SHP77 treated with DMSO at 0.1 percent for 48 hours (cell line): ENCODE measurements at regions not wholly inside any gene's neighbourhood (a gene's known extent, or its start where the extent isn't known, plus 50 kb on each side); places are given as distances from the start of the nearest gene placed in this dataset.

Experiments
- DNase-seq: peaks from one replicate; lab custom pipeline; 2025; lab: John Stamatoyannopoulos, UW

DNA sequence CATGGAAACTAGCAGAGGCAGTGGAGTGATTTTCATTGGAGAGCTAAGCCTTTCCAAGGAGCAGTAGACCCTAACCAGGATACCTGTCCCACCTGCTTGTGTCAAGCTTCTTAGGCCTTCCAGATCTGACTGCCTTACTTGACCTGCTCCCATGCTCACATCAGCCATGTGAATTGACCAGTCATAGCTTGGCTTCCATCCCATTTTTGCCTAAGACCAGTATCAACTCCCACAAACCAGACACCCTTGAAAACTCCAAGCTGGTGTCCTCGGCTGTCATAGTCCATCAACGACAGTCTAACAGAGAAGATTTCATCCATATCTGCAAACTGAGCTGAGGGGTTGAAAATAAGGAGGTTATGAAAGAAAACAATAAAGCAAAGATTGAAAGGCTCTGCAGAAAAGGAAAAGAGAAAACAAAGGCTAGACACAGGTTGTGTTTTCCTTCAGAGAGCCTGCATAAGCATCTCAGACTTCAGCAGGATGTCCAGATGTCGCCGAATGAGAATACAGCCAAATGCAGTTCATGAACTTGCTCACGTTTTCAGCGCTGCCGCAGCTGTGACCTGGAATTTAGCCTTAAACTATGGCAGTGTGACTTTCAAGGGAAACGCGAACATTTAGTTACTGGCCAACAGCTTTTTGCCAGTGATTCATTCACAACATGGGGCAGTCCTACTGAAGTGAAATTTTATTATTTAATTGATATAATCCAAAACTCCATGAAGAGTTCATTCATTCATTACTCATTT, 868.1 kb upstream of the ID2 start:
- DNase-seq = no peak

DNA sequence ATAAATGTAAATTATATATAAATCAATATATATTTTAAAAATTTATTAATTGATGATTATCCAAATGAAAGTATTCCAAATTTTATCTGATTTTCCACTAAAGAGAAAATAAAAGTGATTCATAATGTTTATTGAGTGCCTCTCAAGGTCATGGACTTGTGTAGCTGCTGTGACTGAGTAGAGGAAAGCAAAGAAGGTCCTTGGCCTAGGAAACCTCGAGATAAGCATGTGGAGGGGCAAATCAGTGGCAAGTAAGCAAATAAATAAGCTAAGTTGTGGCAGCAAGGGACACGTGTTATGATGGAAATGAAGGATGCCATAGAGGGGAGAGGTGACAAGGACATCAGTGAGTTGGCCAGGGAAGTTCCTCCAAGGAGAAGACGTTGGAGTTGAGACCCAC, 866.1 kb upstream of the ID2 start:
- no peak for DNase-seq

DNA sequence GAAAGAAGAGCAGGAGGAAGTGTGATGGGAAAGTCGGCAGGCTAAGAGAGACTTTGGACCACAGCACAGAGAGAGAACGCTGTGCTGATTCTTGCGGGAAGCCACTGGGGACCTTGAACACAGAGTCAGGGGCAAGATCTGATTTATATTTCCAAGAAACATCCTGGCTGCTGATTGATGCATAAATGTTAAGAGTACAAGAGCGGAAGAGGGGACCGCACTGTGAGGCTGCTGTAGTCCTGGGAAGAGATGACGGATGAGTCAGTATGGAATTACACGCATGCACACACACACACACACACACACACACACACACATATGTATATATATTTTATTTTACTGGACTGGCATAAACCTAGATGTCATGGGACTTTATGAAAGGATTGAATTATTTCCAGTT, 865.6 kb upstream of the ID2 start:
- no peak for DNase-seq

DNA sequence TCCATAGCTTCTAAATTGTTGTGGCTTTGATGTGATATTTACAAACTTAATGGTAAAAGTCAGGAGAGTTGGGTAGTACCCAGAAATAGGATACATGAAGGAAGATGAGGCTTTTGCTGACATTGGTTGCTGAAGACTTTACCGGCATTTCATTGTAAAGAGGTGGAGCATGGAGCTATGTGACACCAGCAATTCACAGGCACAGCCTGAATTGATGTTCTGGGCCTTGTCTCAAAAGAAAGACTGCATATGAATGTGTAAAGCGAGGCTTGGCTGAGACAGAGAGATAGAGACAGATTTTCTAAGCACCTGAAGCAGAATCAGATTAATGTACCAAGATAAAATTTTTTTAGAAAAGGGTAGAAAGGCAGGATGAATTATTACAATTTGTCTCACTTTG, 864.9 kb upstream of the ID2 start:
- no peak for DNase-seq

DNA sequence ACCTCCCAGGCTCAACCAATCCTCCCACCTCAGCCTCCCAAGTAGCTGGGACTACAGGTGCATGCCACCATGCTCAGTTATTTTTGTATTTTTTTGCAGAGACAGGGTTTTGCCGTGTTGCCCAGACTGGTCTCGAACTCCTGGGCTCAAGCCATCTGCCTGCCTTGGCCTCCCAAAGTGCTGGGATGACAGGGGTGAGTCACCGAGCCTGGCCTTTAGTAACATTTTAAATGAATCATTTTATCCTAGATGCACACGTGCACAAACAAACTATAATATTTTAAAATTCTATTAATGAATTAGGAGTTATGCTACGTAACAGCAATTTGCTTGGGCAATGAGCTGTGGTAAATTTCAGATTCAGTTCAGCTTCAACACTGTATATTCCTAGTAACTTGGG, 862.5 kb upstream of the ID2 start:
- DNase-seq = no peak

DNA sequence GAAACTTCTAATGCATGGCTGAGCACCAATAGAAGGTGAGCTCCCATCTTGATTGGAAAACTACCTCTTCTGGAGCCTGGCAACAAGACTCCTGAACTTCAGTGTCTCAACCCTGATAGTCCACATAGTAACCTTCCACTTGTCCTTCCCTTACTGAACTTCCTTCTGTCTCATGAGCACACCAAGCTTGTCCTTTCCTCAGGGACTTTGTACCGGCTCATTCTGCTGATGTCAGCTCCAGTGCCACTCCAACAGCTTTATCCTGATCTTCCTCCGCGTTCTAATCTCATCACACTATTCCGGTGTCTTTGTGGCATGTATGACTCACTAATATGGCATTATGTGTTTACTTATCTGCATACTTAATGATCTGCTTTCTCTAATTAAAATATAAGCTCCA, 862.0 kb upstream of the ID2 start:
- DNase-seq = no peak

DNA sequence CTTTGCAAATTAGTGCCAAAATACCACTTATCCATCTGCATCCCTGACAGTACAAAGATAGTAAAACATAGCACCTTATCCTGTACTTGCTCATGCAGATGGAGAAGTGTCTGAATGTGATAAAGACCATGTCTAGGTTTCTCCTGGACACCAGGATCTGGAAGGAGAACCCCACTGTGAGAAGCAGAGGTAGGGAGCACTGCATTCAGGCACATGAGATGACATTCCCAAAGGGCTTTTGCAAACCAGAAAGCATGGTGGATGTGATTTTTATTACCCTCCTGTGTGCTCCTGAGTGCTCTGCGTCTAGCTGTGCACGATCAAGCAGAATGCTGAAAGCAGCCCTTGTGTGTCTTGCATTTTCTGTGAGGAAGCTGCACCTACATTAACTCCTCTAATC, 857.6 kb upstream of the ID2 start:
- DNase-seq = no peak

DNA sequence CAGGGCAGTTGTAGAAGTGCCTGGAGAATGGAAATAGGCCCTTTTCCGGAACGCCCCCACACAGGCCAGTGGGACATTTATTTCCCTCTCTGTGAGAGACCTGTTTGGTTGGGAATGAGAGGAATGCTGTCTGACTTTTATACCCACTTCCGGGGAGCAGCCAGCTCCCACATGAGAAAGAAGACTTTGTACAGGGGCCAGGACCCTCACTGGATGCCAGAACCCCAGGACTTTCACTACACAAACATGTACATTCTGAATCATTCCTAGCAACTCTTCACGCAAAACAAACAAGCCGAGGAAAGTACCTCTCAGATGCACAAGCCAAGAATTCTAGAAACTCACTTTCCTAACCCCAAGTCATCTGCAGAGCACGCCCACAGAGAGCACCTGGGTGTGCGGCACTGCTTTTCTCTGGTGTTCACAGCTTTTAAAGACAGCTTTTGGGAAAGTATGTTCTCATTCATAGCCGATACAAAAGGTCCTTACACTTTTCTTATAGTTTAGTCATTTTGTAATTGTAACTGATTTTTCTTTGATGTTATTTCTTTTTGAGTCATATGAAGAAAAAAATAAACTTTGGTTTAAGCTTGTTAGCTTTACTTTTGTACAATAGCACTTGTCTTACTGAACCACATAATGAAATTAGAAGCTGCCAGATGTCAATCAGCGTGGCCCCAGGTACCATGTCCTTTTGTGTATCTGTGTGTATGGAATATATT, 856.1 kb upstream of the ID2 start:
- DNase-seq = no peak

DNA sequence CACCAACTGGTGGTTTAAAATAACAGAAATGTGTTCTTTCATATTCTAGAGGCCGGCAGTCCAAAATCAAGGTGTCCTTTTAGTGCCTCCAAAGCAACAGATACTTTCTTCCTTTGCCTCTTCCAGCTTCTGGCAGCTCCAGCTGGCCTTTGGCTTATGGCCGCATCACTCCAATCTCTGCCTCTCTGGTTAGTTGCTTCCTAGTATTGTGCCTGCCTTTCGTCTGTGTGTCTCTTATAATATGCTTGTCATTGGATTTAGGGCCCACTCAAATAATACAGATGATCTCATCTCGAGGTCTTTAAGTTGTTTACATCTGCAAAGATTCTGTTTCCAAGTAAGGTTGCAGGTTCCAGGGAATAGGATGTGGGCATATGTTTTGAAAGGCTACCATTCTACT, 855.2 kb upstream of the ID2 start:
- DNase-seq = no peak

DNA sequence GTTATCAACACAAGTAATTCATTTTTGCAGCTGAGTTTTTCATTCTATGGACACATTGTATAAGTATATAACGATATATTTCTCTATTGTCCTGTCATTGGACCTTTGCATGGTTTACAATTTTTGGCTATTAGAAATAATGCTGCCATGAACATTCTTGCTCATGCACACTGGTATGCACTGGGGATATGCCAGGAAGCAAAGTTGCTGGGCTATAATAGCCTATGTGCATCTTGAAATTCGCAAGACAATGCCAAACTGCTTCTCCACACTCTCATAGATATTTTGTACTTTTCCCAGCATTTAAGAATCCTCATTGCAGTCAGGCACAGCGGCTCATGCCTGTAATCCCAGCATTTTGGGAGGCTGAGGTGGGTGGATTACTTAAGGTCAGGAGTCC, 852.6 kb upstream of the ID2 start:
- DNase-seq = no peak

DNA sequence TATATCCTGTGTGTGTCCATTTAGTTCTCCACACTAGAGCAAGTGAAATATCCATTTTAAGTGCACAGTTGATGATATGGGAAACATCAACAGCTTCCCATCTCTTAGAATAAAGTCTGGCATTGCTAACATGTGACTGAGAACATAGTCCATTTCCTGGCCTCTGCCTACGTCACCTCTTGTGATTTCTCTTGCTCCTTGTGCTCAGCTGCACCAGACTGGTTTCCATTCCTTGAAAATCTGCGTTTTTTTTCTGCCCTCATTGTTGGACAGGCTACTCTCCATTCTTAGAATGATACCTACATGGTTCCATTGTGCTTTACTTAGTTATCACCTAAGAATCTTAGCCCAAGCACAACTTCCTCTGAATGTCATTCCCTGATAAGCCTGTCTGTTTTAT, 851.2 kb upstream of the ID2 start:
- no peak for DNase-seq

DNA sequence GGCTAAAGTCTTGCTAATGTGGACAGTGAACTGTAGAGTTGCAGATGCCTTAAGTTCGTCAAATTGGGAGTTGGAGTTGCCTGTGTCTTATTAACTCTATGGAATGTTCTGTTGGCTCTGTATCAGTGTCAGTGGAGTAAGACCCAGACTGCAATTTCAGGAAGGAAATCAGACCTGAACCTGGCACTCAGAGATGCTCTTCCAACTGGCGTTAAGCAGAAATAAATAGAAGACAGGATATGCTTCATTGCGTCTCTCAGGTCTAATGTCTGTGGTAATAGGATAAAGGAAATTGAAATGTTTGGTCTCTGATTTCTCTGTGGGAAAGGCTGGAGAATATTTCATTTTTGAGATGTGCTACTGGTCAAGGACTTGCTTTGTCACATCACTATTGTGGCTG, 846.7 kb upstream of the ID2 start:
- DNase-seq = no peak

DNA sequence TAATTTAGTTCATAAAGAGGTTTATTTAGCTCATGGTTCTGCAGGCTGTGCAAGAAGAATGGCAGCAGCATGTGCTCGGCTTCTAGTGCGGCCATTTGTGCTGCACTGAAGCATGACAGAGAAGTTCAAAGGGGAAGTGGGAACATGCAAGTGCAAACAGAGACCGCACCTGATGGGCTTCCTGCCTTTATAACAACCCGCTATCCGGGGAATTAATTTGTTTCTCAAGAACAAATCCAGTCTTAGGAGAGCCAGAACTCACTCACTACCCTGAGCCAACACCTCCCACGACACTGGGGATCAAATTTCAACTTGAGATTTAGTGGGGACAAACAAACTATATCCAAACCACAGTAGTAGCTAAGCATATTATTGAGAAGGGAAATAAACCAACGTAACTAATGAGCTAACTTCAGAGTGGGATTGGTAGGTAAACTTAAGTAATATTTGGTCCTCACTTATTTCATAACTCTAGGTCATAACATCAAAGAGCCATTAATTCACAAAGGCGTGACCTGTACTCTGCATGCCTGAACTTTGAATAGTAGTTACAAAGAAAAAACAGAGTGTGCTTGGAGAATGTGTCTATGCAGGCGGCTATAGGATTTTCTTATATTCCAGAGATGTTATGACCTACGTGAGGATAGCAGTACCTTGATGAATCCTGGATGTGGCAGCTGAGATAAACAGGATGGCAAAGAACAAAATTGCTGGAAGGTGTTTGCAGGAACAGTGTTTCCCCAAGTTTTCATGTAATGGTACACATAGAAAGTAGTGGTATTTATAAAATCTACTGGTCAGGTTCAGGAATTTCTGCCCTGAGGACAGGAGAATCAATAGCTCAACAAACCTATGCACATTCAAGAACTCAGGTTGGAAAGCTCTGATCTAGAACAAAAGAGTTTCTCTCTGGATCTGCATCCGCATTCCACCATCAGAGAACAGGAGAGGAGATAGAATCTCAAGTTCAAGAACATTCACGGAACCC, 845.9 kb upstream of the ID2 start:
- peak; percentile 81 for DNase-seq

DNA sequence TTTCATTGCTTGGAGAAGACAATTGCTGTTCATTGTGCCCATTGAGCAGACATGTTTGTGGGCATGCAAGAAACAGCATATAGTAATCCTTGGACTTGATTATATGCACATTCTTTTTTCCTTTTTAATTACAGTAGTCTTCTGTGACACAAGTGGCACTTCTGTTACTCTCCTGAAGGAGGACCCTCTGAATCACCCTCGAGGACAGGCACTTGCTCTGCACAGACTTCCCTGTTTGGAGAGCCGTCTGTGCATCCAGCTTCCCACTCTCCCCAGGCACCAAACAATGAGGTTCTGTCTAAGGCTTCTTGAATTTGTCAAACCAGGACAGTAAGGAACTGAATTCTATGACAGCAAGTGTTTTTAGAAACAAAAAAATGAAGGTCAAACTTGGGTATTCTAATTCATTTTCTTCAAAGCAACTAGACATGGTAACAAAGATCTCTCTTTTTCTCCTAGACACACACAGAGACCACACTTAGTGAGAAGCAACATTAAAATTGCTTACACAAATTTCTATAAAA, 844.6 kb upstream of the ID2 start:
- no peak for DNase-seq

DNA sequence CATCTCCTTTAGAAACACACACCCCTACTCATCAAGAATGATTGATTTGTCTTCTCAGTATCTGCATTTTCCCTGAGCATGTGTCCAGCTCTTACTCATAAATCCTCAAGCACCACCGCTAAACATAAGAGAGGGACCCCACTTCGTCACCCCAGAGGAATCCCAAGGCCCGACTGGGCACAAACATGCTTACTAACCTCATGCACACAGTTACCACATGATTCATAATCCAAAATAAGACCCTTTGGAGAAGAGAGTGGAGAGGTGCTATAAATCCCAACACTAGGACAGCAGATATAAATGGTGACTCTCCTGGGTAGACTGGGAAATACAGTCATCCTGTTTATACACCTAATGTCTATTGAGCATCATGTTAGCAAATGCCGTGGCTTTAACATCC, 843.2 kb upstream of the ID2 start:
- DNase-seq = no peak

DNA sequence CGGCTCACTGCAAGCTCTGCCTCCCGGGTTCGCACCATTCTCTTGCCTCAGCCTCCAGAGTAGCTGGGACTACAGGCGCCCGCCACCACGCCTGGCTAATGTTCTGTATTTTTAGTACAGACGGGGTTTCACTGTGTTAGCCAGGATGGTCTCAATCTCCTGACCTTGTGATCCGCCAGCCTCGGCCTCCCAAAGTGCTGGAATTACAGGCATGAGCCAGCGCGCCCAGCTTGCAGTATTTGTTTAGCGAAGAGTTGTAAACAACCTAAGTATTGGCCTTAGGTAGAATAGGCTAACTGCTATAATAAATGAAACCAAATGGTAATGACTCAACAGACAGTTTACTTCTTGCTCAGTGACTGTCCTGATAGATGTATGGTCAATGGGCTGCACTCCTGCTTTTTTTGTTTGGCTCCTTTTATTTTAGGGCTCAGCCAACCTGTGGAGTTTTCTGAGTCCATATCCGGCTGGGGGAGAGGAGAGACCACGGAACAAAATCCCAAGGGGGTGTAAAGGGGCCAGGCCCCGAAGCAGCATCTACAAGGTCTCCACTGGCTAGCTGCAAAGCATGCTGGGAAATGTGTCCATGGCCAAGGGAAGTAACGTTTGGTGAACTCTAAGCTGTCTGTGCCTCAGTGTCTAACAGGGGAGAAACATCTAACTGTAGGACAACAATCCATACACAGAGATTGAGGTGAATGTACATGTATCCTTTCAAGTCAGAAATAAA, 841.0 kb upstream of the ID2 start:
- DNase-seq = no peak

DNA sequence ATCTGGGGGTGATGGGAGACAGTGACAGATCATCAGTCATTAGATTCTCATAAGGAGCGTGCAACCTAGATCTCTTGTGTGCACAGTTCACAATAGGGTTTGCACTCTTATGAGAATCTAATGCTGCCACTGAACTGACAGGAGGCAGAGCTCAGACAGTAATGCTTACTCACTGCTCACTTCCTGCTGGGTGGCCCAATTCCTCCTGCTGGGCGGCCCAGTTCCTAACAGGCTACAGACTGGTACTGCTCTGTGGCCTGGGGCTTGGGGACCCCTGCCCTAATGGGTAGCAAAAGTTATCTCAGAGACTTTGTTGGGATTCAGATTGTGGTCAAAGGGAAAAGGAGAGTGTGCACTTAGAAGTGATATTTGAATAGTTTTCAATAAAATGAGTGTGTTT, 840.1 kb upstream of the ID2 start:
- DNase-seq = no peak

DNA sequence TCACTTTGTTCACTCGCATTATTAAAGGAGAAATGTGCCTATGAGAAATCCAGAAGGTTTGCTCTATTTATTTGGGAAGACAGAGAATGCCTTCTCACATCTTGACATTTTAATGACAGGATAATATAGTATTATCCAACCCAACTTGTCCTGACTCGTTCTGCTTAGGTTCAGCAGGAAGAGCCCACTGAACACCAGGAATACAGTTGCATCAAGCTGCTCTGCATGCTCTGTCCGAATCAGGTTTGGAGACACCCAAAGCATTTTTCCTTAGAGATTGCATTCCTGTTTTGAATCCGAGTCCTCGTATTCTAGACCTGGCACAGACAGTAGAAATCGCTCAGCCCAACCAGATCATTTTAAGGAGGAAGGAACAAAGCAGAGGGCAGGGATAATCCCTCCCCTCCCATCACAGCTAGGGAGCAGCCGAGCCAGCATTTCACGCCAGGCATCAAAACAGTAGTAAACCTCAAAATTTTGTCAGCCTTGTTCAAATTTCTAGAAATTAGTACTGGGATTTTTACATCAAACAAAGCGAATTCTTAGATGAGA, 837.4 kb upstream of the ID2 start:
- DNase-seq = no peak

DNA sequence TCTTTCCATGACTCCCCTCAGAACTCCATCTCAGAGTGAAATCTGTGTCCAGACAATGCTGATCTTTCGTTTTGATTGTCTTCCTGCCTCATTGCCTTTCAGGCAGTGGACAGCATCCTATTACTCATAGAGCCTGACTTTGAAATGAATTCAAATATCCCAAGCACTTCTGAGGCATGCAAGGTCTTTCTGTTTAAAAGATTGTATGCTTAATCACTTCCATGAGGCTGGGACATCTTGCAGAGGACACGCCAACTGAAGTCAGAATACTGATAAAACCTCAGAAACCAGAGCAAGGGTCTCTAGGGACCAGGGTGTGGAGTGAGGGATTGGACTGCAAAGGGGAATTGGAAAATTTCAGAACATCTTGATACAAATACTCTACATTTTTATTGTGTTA, 836.5 kb upstream of the ID2 start:
- no peak for DNase-seq

DNA sequence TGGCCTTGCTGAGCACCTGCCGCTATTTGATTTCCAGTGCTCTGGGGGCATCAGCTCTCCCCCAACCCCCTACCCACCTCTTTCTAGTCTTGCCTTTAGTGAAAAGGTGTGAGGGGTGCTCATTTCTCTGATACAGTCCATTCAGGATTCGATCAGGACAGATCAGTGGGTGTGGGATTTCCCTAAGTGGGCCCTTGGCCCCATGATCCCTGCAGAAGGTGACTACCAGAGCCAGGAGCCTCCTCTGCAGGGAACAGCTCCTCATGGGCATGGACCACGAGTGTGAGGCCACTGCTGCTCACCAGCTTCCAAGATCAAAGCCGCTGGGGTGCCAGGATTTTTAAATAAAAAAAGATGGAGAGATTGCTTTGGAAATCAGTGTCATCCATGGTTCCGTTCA, 835.2 kb upstream of the ID2 start:
- DNase-seq = no peak

DNA sequence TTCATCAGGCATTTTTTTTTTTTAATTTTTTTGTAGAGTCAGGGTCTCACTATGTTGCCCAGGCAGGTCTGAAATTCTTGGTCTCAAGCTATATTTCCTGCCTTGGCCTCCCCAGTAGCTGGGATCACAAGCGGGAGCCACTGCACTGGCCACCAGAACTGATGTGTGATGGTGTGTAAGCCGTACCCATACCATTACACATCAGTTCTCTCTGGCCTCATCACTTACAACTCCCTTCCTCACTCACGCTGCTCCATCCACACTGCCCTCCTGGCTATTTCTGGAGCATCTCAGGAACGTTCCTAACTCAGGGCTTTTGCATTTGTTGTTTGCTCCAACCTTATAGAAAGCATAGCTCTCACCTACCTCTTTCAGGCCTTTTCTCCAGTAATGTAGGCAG, 834.5 kb upstream of the ID2 start:
- DNase-seq = no peak

DNA sequence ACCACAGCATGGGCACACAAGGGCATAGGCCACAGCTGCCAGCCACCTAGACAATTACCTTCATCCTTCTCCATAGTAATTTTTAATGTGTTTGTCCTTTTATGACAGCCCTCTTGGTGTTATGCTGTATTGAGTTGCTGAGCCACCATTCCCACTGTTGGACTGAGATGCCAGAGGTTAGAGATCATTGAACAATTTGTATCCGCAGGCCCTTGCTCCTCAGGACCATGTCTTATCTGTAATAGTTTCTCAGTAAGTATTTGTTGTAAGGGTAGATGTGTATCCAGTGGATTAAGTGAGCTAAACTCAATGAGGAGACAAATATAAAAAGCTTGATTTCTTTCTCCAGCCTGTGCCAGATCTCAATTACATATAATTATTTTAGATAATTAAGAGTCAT, 832.8 kb upstream of the ID2 start:
- no peak for DNase-seq
